HG02763 (cell line): ENCODE measurements at regions not wholly inside any gene's neighbourhood (a gene's known extent, or its start where the extent isn't known, plus 50 kb on each side); places are given as distances from the start of the nearest gene placed in this dataset.
A peak's percentile ranks its signal among the peaks of the same experiment; 100 is the strongest.

Experiments used
- ATAC-seq: cut with Tn5 transposase; IDR thresholded peaks from one replicate; pipeline ENCODE4 v1.9.1; 2021; ENCODE audit warnings: mild to moderate bottlenecking, moderate library complexity; ENCODE audit not compliant: unreplicated experiment

GRCh38 chr6:103236923-103237322, 1622.8 kb downstream of the HACE1 start:
- ATAC-seq: no peak

DNA sequence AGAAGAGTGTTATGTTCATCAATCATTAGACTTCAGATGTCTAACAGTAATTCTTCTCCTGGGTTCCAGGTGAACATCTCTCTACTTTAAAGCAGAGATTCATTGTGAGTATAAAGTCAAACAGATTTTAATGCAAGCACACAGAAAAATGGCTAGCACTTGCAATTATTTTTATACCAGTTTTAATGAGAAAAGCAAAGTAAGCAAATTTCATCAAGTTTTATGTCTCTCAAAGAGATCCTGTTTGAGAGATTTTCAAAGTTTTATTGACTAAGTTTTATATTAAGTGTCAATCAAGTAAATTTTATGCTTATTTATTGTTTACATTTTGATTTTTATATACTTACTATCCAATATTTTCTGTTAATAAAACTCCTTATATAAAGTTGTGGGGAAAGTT, 1628.5 kb downstream of the HACE1 start:
- ATAC-seq: no peak

- no peak for ATAC-seq
Measured at GRCh38 chr6:103215847-103216246, 1643.9 kb downstream of the HACE1 start.

DNA sequence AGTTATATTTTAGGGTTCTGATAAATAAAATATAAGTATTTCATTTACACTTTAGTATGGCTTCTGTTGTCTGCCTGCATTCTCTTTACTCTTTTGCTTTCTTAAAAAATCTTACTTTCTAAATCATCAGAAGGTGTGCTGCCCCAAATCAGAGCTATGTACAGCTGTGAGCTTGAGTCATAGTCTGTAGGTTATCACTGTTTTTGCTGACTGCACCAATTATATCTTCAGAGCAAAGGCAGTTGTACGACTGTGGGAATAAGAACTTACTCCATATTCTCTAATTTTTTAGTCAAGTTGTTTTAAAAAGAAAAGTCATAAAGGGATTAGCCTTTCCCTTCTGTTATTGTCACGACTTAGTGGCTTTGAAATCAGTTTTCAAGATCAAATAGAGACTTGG, 1649.0 kb downstream of the HACE1 start:
- ATAC-seq: no peak

DNA sequence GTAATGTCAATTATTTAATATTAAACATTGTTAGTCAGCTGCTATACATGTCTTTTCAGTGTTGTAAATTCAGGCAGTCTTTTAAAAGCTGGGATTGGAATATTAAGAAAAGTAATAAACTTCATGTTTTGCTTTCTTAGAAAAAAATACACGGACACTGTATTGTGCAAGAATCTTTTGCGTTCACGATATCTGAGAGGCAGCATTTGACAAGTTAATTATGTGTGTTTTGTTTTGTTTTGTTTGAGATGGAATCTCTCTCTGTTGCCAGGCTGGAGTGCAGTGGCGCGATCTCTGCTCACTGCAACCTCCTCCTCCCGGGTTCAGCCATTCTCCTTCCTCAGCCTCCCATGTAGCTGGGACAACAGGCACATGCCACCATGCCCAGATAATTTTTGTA, 1661.3 kb downstream of the HACE1 start:
- ATAC-seq: no peak

DNA sequence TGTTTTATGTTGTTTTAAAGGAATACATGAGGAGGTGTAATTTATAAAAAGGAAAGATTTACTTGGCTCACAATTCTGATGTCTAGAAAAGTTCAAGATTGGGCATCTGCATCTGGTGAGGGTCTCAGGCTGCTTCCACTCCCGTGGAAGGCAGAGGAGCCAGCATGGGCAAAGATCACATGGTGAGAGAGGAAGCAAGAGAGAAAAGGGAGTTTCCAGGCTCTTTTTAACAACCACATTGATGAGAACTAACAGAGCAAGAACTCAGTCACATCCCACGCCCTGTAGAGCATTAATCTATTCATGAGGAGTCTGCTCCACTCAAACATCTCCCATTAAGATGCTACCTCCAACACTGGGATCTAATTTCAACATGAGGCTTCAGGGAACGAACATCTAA, 1666.3 kb downstream of the HACE1 start:
- ATAC-seq: peak; percentile 67

DNA sequence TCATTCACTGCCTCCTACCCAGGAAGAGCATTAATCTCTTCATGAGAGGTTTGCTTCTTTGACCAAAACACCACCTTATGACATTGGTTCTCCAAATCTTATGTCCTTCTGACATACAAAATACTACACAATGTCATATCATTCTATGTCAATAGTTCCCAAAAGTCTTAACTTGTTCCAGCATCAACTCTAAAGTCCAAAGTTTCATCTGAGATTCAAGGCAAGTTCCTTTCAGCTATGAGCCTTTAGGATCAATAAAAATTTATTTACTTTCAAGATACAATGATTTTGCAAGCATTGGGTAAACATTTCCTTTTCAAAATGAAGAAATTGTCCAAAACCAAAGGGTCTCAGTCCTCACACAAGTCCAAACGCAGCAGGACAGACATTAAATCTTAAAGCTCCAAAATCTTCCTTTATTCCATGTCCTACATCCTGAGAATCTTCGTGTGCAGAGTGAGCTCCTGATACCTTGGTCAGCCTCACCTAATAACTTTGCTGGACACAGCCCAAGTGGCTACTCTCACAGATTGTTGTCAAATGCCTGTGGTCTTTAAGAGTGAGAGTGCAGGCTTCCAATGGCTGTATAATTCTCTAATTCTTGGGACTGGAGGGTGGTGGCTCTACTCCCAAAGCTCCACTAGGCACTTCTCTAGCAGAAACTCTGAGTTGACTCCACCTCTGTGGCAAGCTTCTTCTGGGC, 1668.2 kb downstream of the HACE1 start:
- no peak for ATAC-seq

DNA sequence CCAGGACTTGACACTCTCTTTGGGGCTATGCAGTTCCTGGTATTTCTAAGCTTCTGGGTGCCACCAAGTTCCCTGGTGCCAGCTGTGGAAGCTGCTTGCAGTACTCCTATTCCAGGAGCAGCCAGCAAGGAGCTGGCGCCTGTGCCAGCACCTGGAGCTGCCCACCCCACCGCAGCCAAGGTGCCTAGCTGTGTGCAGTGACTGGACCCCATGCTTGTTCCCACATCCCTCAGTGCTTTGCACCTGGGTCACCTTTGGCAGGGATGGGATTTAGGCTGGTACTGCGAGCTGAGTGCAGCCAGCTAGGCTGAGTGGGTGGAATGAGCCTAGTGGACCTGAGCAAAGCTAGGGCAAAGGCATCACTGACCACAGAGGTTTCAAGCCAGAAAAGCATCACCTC, 1674.9 kb downstream of the HACE1 start:
- no peak for ATAC-seq

DNA sequence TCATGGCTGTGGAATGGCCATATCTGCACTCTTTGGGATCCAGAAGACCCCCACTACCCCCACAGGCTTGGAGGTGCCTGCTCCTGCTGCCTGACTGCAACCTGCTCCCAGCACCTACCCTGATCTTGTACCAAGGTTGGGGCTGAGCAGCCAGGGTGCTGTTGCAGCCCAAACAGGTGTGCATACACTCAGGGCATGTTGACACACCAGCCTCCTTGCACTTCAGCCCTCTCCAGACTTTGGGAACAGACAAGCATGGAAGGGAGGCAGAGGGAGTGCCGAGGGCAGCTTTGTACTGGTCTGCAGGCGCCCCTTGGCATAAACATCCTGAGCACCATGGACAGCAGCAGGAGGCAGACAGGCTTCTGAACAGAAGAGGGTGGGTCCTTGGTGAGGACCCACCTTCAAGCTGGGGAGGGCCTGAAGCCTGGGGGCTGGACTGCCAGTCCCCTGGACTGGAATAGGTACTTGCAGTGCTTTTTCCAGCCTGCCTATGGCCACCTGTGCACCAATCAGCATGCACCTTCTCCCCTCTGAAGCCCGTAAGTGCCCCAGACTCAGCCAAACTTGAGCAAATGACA, 1675.8 kb downstream of the HACE1 start:
- no peak for ATAC-seq

- no peak for ATAC-seq
Measured at GRCh38 chr6:103178193-103178592, 1681.5 kb downstream of the HACE1 start.

DNA sequence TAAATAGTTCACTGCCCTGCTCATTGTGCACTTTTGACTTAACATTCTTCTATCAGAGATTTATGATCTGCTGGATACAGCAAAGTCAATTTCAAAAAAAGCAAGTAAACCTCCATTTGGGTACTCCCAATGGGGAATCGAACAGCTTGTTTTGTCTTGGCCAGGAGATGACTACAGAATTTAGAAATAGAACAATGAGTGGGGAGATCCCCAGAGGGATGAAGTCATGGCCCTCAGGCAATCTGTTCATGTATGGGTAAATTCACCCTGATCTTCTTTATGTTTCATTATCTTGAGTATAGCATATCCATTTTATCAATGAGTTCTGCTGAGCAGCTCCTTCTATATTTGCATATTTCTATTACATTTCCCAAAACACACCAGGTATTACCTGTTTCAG, 1681.9 kb downstream of the HACE1 start:
- ATAC-seq: no peak

GRCh38 chr6:103175056-103175455, 1684.7 kb downstream of the HACE1 start:
- no peak for ATAC-seq

DNA sequence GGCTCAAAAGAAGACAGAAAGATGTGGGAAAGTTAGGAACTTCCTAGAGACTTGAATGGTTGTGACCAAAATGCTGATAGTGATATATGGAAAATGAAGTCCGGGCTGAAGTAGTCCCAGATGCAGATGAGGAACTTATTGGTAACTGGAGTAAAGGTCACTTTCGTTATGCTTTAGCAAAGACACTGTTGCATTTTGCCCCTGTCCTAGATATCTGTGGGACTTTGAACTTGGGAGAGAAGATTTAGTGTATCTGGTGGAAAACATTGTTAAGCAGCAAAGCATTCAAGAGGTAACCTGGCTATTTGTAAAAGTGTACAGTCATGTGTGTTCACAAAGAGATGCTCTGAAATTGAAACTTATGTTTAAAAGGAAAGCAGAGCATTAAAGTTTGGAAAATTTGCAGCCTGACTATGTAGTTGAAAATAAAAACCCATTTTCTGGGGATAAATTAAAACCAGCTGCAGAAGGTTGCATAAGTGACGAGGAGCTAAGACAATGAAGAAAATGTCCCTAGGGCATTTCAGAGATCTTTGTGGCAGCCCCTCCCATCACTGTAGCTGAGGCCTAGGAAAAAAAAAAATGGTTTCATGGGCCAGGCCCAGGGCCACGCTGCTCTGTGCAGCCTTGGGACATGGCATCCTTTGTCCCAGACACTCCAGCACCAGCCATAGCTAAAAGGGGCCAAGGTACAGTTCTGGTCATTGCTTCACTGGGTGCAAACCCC, 1692.2 kb downstream of the HACE1 start:
- ATAC-seq: no peak

DNA sequence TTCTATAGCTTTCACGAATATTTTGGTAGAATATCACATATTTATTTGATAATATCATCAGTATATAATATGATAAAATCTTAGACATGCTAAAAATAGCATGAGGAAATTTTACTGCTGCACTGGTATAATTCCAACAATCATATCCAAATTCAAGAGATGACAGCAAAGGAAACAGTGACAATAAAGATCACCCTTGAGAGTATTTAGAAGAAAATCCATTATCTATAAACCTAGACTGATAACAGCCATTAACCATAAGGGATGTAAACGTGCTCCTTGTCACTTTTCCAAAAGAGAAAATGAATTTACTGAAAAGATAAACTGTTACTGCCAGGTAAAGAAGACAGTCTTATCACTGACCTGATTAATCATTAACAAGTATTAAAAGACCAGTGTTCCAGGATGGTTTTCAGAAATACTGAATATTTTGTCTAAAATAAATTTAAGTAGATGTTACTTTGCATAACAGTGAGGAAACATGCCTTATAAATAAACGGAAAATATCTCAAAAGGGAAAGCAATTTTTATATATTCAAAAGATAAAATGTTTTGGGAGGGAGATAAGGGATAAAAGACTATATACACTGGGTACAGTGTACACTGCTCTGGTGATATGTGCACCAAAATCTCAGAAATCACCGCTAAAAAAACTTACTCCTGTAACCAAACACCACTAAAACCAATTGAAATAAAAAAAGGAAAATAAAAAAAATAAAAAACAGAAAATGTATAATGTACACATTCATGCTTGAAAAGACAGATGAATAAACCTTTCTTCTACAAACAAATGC, 1704.7 kb downstream of the HACE1 start:
- ATAC-seq: no peak

DNA sequence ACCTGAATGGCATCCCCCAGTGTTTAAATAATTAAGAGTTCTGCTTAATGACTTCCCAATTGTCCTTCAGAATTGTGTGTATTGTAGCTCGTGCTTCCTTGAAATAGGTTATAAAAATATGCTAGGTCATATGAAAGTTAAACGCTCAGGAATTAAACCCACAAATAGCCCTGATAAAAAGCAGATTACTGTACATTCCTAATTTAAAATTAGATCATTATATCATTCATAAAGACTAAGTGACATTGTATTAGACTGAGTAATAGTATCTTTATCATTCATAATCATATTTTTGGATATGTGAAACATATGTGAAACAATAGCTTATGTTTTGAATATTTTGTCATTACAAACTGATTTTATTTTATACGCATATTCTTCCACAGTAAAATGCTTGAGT, 1706.7 kb downstream of the HACE1 start:
- no peak for ATAC-seq

DNA sequence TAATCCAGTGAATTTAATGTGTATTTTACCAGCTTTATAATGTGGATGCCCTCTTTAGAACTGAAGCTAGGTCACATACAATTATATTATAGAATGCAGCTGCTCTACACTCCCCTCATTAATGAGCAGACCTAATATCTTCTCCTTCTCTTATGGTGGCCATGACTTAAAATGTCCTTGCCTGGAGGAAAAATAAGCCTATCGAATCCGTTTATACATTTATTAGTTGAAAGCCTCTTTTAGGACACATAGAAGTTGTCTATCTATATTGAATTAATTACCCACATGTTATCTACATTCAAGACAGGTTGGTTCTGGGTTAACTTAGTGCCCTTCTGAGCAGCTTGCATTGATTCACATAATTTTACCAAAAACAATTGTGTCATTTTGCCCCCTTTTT, 1716.8 kb downstream of the HACE1 start:
- no peak for ATAC-seq

DNA sequence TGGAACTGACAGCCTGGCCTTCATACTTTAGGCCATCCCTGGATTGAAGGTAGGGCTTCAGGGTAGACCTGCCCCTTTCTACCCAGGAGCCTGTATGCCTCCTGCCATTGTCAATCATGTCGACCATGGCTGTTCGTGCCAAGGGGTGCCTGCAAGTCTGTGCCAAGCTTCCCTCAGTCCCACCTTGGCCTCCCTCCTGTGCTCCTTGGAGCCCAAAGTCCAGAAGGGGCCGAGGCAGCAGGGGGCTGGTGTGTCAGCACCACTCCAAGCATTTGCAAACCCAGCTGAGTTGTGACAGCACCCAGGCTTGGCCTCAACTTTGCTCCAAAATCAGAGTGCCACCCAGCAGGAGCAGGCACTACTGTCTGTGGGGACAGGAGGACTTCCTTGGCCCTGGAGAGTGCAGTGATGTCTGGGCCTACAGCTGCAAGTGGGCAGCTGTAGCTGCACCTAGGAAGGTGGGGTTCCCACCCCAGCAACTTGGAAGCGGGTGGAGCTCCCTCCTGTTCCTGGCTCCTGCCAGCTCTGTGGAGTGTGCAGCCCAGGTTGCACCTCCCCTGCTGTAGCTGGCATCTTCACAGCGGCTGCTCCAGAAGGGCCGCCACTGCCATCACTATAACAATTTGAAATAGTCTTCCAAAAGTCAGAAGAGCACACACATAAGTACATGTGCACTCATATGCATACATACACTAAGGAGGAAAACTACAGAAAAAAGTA, 1719.3 kb downstream of the HACE1 start:
- no peak for ATAC-seq

DNA sequence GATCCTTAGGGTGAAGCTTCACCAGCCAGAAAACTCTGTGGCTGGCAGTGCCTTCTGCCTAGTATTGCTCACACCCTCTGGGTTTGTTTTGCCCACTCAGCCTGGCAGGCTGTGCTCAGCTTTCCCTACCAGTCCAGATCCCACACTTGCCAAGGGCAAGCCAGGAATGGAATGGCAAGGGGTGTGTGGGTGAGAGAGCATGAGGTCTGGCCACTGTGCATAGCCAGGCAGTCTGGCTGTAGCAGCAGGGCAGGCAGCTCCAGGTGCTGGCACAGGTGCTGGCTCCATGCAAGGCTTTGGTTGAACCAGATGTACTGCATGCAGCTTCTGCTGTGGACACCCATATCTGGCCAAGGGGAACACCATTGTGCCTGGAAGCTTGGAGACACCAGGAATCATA, 1720.3 kb downstream of the HACE1 start:
- no peak for ATAC-seq

DNA sequence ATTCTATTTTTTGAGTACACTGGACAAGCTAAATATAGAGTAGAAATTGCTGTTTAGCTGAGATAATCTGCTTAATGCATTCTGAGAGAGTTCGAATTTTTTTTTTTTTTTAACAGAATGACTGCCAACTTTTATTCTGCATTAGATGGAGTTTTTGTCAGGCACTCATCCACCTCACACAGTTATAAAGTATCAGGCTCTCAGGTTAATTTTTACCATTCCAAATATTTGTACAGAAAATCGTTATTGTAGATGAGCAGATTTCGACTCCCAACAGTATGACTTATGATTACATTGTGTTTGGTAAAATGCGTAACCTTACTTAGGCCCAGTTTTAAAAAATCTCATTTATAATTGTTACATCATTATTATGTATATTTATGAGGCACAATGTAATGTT, 1731.0 kb downstream of the GRIK2 start:
- no peak for ATAC-seq

DNA sequence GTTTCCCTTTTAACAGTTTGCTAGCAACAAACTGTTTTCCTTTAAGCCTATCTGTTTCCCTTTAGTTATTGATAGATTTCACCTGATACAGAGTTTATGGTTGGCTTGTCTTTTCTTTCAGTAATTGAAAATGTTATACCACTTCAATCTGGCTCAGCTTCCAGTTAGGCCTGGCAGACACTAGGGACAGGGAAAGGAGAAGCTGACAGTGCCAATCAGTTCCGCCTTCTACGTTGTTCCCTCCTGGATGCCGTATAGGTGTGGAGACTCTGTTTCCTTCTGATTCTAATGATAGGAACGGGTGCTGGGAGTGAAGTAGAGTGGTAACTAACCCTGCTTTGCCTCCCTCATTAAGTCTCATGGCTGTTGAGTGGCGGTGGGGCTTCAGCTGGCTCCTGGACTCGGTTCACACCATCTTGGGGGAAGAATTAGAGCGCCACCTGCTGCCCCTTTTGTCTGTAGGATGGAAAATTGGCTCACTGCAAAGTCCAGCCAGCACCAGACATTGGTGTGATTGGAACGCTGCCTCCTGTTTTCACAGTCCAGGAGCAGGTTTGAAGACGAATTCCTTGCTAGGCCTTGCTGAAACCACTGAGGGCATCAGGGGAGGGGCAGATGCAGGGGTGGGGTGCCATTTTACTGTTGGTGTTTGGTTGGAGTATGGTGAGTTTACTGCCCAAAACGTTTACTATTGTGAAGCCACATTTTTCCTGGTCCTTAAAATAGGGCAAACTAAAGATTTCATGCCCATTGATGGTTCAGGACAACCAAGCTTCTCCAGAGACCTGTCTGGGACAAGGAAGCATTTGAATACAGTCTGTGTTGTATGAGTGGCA, 1729.5 kb downstream of the GRIK2 start:
- ATAC-seq: no peak
